ENCODE measurements at regions not wholly inside any gene's neighbourhood (a gene's known extent, or its start where the extent isn't known, plus 50 kb on each side); places are given as distances from the start of the nearest gene placed in this dataset.

DNA sequence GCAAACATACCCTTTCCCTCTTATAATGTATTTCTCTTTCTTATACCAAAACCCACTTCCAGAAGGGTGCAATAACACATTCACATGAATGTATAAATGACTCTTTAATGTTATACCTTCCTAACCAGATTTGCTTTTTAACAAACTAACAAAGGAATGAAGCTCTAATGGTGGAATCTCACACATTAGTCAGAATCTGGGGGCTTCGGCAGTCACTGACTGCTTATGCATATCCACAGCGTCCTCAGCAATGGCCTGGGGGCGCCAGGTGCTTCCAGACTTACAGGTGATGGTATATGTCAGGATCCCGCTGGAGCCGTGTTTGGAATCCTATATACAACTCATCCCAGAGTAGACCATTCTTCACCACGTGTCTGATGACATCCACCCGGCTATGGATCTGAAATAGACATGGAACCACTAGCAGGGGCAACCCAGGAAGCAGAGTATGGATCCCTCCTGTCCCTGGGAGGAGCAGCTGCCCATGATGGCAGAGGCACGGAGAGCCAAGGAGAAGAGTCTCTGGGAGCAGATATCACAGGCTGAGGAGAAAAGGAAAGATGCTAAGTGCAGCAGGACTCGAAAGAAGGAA, 150.8 kb upstream of the RIPOR2 start:
- TF ChIP-seq POLR2A (IDR thresholded peaks at IDR 0.05) (no peak), CTCF (IDR thresholded peaks at IDR 0.05) (no peak)

Measured in uterus (tissue), 2 donors.